ENCODE measurements at regions not wholly inside any gene's neighbourhood (a gene's known extent, or its start where the extent isn't known, plus 50 kb on each side); places are given as distances from the start of the nearest gene placed in this dataset.
A peak's percentile ranks its signal among the peaks of the same experiment; 100 is the strongest.

- intact Hi-C loops (cut with micrococcal nuclease), result no loop called here
- H3K4me3 ChIP-seq, result no peak overlapping the region
- peak overlapping the region; percentile 35 for H3K27ac ChIP-seq (replicated peaks)
- no peaks in the 10 kb centered on the region for H3K36me3 ChIP-seq
- DNase-seq, result no peak
- TF ChIP-seq CTCF (IDR thresholded peaks at IDR 0.05; ENCODE audit: borderline replicate concordance), result no peak
- H3K27me3 ChIP-seq (ENCODE audit: low read depth), result no peaks in the 10 kb centered on the region
- H3K4me1 ChIP-seq, result peaks cover 11% of the 10 kb centered on the region
- H3K9me3 ChIP-seq (replicated peaks), result no peaks in the 10 kb centered on the region
These were observed 302.7 kb downstream of the RFPL4B start for GRCh38 chr6:112649853-112650252.

- H3K4me1 ChIP-seq, result peaks cover 11% of the 10 kb centered on the region
- no peak overlapping the region for H3K4me3 ChIP-seq
- intact Hi-C loops (cut with micrococcal nuclease), result no loop called here
- TF ChIP-seq CTCF (IDR thresholded peaks at IDR 0.05; ENCODE audit: borderline replicate concordance), result no peak
- no peaks in the 10 kb centered on the region for H3K36me3 ChIP-seq
- H3K9me3 ChIP-seq (replicated peaks), result no peaks in the 10 kb centered on the region
- no peak for DNase-seq
- H3K27me3 ChIP-seq (ENCODE audit: low read depth), result no peaks in the 10 kb centered on the region
- H3K27ac ChIP-seq (replicated peaks), result no peak overlapping the region
These were observed 304.1 kb downstream of the RFPL4B start for GRCh38 chr6:112651239-112651638.

GRCh38 chr6:112659912-112660311 lies 312.8 kb downstream of the RFPL4B start:
- no peak for DNase-seq
- intact Hi-C loops (cut with micrococcal nuclease), result no loop called here
- Histone ChIP-seq H3K27me3 (ENCODE audit: low read depth) (no peaks in the 10 kb centered on the region), H3K27ac (replicated peaks) (no peak overlapping the region), H3K36me3 (no peaks in the 10 kb centered on the region), H3K9me3 (replicated peaks) (no peaks in the 10 kb centered on the region), H3K4me1 (no peaks in the 10 kb centered on the region), H3K4me3 (no peak overlapping the region)
- TF ChIP-seq CTCF (IDR thresholded peaks at IDR 0.05; ENCODE audit: borderline replicate concordance), result no peak

GRCh38 chr6:112660626-112661025 lies 313.5 kb downstream of the RFPL4B start:
- no peaks in the 10 kb centered on the region for H3K4me1 ChIP-seq
- no peak overlapping the region for H3K4me3 ChIP-seq
- intact Hi-C loops (cut with micrococcal nuclease), result no loop called here
- TF ChIP-seq CTCF (IDR thresholded peaks at IDR 0.05; ENCODE audit: borderline replicate concordance), result no peak
- H3K27me3 ChIP-seq (ENCODE audit: low read depth), result no peaks in the 10 kb centered on the region
- no peak overlapping the region for H3K27ac ChIP-seq (replicated peaks)
- no peaks in the 10 kb centered on the region for H3K36me3 ChIP-seq
- no peak for DNase-seq
- no peaks in the 10 kb centered on the region for H3K9me3 ChIP-seq (replicated peaks)

GRCh38 chr6:112663698-112664097 lies 316.6 kb downstream of the RFPL4B start:
- H3K9me3 ChIP-seq (replicated peaks), result no peaks in the 10 kb centered on the region
- H3K27ac ChIP-seq (replicated peaks), result no peak overlapping the region
- no peaks in the 10 kb centered on the region for H3K36me3 ChIP-seq
- DNase-seq, result no peak
- TF ChIP-seq CTCF (IDR thresholded peaks at IDR 0.05; ENCODE audit: borderline replicate concordance), result no peak
- no peaks in the 10 kb centered on the region for H3K4me1 ChIP-seq
- H3K27me3 ChIP-seq (ENCODE audit: low read depth), result no peaks in the 10 kb centered on the region
- H3K4me3 ChIP-seq, result no peak overlapping the region
- intact Hi-C loops (cut with micrococcal nuclease), result no loop called here

GRCh38 chr6:112665114-112665513 lies 318.0 kb downstream of the RFPL4B start:
- DNase-seq, result no peak
- no peaks in the 10 kb centered on the region for H3K4me1 ChIP-seq
- H3K36me3 ChIP-seq, result no peaks in the 10 kb centered on the region
- H3K9me3 ChIP-seq (replicated peaks), result no peaks in the 10 kb centered on the region
- no peak overlapping the region for H3K27ac ChIP-seq (replicated peaks)
- TF ChIP-seq CTCF (IDR thresholded peaks at IDR 0.05; ENCODE audit: borderline replicate concordance), result no peak
- no peak overlapping the region for H3K4me3 ChIP-seq
- no peaks in the 10 kb centered on the region for H3K27me3 ChIP-seq (ENCODE audit: low read depth)
- intact Hi-C loops (cut with micrococcal nuclease), result no loop called here

Data from left ventricle myocardium inferior (tissue), 1 donor.